ENCODE measurements at regions not wholly inside any gene's neighbourhood (a gene's known extent, or its start where the extent isn't known, plus 50 kb on each side); places are given as distances from the start of the nearest gene placed in this dataset.

DNA sequence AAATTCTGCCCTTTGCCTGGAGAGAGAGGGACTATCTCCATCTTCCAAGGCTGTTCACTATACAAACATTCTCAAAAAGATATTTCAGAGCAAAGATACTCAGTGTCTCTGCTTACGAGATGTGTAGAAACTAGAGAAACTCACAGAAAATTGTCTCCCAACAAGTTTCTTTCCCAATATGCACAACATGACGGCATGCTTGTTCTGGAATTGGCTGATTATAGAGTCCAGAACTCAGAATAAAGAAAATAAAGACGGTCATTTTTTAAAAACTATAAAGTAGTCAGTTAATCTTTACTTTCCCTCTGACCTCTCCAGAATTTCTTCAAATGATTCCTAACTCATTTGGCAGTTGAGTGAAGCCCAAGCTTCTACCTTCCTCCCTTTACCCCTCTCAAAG, 285.5 kb upstream of the KLF3 start:
- no peak for TF ChIP-seq EZH2 (IDR thresholded peaks at IDR 0.05; ENCODE audit: borderline replicate concordance, low read length)
- TF ChIP-seq, protein P1, sequence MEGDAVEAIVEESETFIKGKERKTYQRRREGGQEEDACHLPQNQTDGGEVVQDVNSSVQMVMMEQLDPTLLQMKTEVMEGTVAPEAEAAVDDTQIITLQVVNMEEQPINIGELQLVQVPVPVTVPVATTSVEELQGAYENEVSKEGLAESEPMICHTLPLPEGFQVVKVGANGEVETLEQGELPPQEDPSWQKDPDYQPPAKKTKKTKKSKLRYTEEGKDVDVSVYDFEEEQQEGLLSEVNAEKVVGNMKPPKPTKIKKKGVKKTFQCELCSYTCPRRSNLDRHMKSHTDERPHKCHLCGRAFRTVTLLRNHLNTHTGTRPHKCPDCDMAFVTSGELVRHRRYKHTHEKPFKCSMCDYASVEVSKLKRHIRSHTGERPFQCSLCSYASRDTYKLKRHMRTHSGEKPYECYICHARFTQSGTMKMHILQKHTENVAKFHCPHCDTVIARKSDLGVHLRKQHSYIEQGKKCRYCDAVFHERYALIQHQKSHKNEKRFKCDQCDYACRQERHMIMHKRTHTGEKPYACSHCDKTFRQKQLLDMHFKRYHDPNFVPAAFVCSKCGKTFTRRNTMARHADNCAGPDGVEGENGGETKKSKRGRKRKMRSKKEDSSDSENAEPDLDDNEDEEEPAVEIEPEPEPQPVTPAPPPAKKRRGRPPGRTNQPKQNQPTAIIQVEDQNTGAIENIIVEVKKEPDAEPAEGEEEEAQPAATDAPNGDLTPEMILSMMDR (conservative IDR thresholded peaks at IDR 0.05 in 1 of 2, IDR thresholded peaks at IDR 0.05 in 1 of 2; ENCODE audit: extremely low read depth in 1 of 2, insufficient read depth in 1 of 2, low read depth in 1 of 2, low read length in 2 of 2) = no peak
